GM23248 (cell line): ENCODE measurements at regions not wholly inside any gene's neighbourhood (a gene's known extent, or its start where the extent isn't known, plus 50 kb on each side); places are given as distances from the start of the nearest gene placed in this dataset.

ENCODE experiments used
- EZH2 ChIP-seq: fragments of 200-600 bp; sonication (generic); IDR thresholded peaks from 2 replicates; pipeline ENCODE4 v1.6.1; 2018; ENCODE audit warnings: antibody characterized with exemption, mild to moderate bottlenecking; ENCODE audit not compliant: insufficient read depth, poor library complexity, severe bottlenecking
- EZH2phosphoT487 ChIP-seq: fragments of 200-600 bp; sonication (generic); IDR thresholded peaks from 2 replicates; pipeline ENCODE4 v1.6.1; 2018; ENCODE audit warnings: antibody characterized with exemption, moderate library complexity, mild to moderate bottlenecking, low read depth; ENCODE audit not compliant: insufficient read depth

DNA sequence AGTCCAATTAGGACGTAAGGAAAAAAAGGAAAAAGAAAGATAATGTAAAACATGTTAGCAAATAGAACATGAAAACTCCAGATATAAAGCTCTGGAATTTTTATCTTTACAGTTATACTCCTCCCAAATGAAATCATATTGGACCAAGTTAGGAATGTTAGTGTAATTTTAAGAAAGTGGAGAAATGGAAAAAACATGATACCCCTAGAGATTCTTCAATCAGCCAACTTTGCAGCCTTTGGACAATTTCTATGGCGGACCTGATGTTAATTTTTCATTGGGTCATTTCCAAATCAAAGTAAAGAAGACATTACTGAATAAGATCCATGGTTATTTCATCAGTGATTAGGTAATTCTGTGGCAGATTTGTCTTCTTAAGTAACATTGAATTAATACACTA is 748.7 kb downstream of the RFPL4B start:
- TF ChIP-seq EZH2 (no peak), EZH2phosphoT487 (no peak)
